GM18517 (cell line): ENCODE measurements at regions not wholly inside any gene's neighbourhood (a gene's known extent, or its start where the extent isn't known, plus 50 kb on each side); places are given as distances from the start of the nearest gene placed in this dataset.

Experiments
- ATAC-seq: cut with Tn5 transposase; IDR thresholded peaks from one replicate; pipeline ENCODE4 v1.9.1; 2021; ENCODE audit warnings: mild to moderate bottlenecking, moderate library complexity; ENCODE audit not compliant: unreplicated experiment

GRCh38 chr3:189103208-189103607 lies 68.6 kb upstream of the TPRG1 start:
- ATAC-seq = no peak

- no peak for ATAC-seq
Observed at GRCh38 chr3:189108067-189108466, 63.7 kb upstream of the TPRG1 start.

GRCh38 chr3:189108735-189109134 lies 63.0 kb upstream of the TPRG1 start:
- ATAC-seq = no peak

- no peak for ATAC-seq
Observed at GRCh38 chr3:189109145-189109544, 62.6 kb upstream of the TPRG1 start.

GRCh38 chr3:189117087-189117486 lies 54.7 kb upstream of the TPRG1 start:
- no peak for ATAC-seq

GRCh38 chr3:189118896-189119295 lies 52.9 kb upstream of the TPRG1 start:
- no peak for ATAC-seq

GRCh38 chr3:189119950-189120349 lies 51.8 kb upstream of the TPRG1 start:
- no peak for ATAC-seq

GRCh38 chr3:189121092-189121491 lies 50.7 kb upstream of the TPRG1 start:
- no peak for ATAC-seq
